ENCODE measurements at regions not wholly inside any gene's neighbourhood (a gene's known extent, or its start where the extent isn't known, plus 50 kb on each side); places are given as distances from the start of the nearest gene placed in this dataset.

DNA sequence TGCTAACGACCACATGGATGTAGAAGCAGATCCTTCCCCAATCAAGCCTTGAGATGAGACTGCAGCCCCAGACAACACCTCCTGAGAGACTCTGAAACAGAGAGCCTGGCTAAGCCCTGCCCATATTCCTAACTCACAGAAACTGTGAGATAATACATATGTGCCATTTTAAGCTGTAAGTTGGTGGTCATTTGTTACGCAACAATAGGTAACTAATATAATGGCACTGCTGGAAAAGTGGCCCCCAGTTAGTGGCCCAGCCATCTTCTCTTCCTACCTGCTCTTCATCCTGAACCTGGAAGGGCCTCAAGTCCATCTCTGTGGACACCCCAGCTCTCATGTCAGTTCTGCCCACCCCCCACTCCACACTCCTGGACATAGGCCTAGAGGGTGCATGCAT is 144.0 kb downstream of the TMEM17 start:
- Histone ChIP-seq H3K27me3 (replicated peaks; ENCODE audit: control insufficient read depth, insufficient read depth, low read length, poor library complexity, severe bottlenecking) (no peaks in the 10 kb centered on the region), H3K9me3 (ENCODE audit: control insufficient read depth, low read length) (no peaks in the 10 kb centered on the region), H3K36me3 (ENCODE audit: control insufficient read depth, insufficient read depth, low read length) (no peaks in the 10 kb centered on the region), H3K4me3 (ENCODE audit: insufficient read depth, low read depth, low read length, poor library complexity, severe bottlenecking) (no peak overlapping the region), H3K4me1 (ENCODE audit: control insufficient read depth, insufficient read depth, low read length, poor library complexity, severe bottlenecking) (no peaks in the 10 kb centered on the region), H3K27ac (ENCODE audit: insufficient read depth, low read length, poor library complexity, severe bottlenecking) (no peak overlapping the region)
- no peak for DNase-seq

DNA sequence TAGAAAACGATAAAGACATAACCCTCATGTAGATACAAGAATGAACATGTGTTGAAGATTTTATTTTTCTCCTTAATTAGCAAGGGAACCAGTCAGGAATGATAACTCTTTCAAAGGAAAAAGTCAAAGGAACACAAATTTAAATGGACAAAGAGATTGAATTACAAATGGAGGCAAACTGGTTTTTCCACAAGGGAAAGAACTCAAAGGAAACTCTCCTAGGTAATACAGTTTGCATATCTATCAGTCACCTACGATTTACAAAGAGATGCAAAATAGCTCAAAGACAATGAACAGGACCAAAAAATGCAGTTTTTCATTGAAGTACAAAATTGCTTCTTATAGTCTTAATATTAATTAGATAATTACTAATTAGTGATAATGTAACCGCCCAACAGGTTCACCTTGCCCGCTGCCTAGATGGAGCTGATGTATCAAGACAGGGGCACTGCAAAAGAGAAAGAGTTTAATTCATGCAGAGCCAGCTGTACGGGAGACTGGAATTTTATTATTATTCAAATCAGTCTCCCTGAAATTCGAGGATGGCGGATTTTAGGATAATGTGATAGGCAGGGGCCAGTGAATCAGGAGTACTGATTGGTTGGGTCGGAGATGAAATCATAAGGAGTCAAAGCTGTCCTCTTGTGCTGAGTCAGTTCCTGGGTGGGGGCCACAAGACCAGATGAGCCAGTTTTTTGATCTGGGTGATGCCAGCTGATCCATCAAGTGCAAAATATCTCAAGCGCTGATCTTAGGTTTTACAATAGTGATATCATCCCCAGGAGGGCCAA is 151.0 kb downstream of the TMEM17 start:
- no peak overlapping the region for H3K27ac ChIP-seq (ENCODE audit: insufficient read depth, low read length, poor library complexity, severe bottlenecking)

DNA sequence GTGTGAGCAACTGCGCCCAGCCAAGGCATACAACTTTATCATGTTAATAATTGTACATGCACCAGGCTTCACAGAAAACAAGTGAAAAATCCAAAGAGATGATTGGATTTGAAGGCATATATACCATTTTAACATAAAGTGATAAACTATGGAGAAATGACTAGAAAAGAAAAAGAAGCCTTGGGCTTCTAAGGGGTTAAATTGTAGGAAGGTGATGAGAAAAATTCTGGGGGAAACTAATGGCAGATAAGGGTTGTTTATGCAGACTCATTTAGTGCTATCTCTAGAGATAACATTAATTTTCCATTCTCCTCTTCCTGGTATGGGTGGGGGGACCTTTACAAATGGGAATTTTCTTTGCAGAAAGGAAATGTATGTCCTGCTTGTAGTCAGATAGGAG is 154.0 kb downstream of the TMEM17 start:
- Histone ChIP-seq H3K4me1 (ENCODE audit: control insufficient read depth, insufficient read depth, low read length, poor library complexity, severe bottlenecking) (no peaks in the 10 kb centered on the region), H3K27me3 (replicated peaks; ENCODE audit: control insufficient read depth, insufficient read depth, low read length, poor library complexity, severe bottlenecking) (no peaks in the 10 kb centered on the region), H3K4me3 (ENCODE audit: insufficient read depth, low read depth, low read length, poor library complexity, severe bottlenecking) (no peak overlapping the region), H3K27ac (ENCODE audit: insufficient read depth, low read length, poor library complexity, severe bottlenecking) (no peak overlapping the region), H3K36me3 (ENCODE audit: control insufficient read depth, insufficient read depth, low read length) (no peaks in the 10 kb centered on the region), H3K9me3 (ENCODE audit: control insufficient read depth, low read length) (no peaks in the 10 kb centered on the region)
- no peak for DNase-seq

More for the DNA sequence above, 151.0 kb downstream of the TMEM17 start:
- no peak for DNase-seq
- no peaks in the 10 kb centered on the region for H3K27me3 ChIP-seq (replicated peaks; ENCODE audit: control insufficient read depth, insufficient read depth, low read length, poor library complexity, severe bottlenecking)
- H3K4me1 ChIP-seq (ENCODE audit: control insufficient read depth, insufficient read depth, low read length, poor library complexity, severe bottlenecking), result no peaks in the 10 kb centered on the region
- no peak overlapping the region for H3K4me3 ChIP-seq (ENCODE audit: insufficient read depth, low read depth, low read length, poor library complexity, severe bottlenecking)
- no peaks in the 10 kb centered on the region for H3K9me3 ChIP-seq (ENCODE audit: control insufficient read depth, low read length)
- H3K36me3 ChIP-seq (ENCODE audit: control insufficient read depth, insufficient read depth, low read length), result no peaks in the 10 kb centered on the region

DNA sequence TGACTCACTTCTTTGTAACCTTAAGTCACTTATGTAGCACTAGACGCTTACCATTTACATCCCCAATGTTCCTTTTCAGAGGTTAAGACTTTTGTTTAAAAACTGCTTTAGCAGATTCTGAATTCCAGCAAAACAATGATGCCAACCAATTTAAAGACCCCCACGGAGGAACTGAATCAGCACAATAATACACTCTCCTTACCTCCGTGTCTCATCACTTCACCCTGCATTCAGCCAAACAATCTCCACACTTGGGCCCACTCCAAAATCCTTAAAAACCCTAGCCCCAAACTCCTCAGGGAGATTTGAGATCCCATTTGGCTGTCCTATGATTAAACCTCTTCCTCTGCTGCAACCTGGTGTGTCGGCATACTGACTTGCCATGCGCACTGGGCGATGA is 153.9 kb downstream of the B3GNT2 start:
- no peak overlapping the region for H3K27ac ChIP-seq (ENCODE audit: insufficient read depth, low read length, poor library complexity, severe bottlenecking)
- H3K4me1 ChIP-seq (ENCODE audit: control insufficient read depth, insufficient read depth, low read length, poor library complexity, severe bottlenecking), result no peaks in the 10 kb centered on the region
- no peaks in the 10 kb centered on the region for H3K36me3 ChIP-seq (ENCODE audit: control insufficient read depth, insufficient read depth, low read length)
- DNase-seq, result no peak
- H3K27me3 ChIP-seq (replicated peaks; ENCODE audit: control insufficient read depth, insufficient read depth, low read length, poor library complexity, severe bottlenecking), result no peaks in the 10 kb centered on the region
- no peak overlapping the region for H3K4me3 ChIP-seq (ENCODE audit: insufficient read depth, low read depth, low read length, poor library complexity, severe bottlenecking)
- H3K9me3 ChIP-seq (ENCODE audit: control insufficient read depth, low read length), result no peaks in the 10 kb centered on the region

DNA sequence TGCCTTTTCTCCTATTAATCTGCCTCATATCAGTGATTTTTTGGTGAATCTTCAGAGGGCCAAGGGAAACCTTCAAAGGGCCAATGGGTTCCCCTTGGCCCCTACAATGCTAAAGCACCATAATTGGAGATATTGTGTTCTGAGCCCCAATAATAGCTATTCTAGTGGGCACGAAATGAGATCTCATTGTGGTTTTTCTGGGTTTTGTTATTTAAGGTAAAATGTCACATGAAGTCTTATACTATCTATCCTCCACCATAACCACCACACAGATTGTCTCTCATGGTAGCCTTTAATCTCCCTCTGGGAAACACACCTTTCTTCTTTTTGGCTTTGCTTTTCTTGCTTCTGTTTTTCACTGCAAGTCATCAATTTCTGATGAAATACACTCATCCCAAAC is 152.8 kb downstream of the B3GNT2 start:
- H3K27ac ChIP-seq (ENCODE audit: insufficient read depth, low read length, poor library complexity, severe bottlenecking), result no peak overlapping the region
- H3K4me1 ChIP-seq (ENCODE audit: control insufficient read depth, insufficient read depth, low read length, poor library complexity, severe bottlenecking), result no peaks in the 10 kb centered on the region
- H3K9me3 ChIP-seq (ENCODE audit: control insufficient read depth, low read length), result no peaks in the 10 kb centered on the region
- DNase-seq, result no peak
- no peaks in the 10 kb centered on the region for H3K27me3 ChIP-seq (replicated peaks; ENCODE audit: control insufficient read depth, insufficient read depth, low read length, poor library complexity, severe bottlenecking)
- H3K36me3 ChIP-seq (ENCODE audit: control insufficient read depth, insufficient read depth, low read length), result no peaks in the 10 kb centered on the region
- H3K4me3 ChIP-seq (ENCODE audit: insufficient read depth, low read depth, low read length, poor library complexity, severe bottlenecking), result no peak overlapping the region

DNA sequence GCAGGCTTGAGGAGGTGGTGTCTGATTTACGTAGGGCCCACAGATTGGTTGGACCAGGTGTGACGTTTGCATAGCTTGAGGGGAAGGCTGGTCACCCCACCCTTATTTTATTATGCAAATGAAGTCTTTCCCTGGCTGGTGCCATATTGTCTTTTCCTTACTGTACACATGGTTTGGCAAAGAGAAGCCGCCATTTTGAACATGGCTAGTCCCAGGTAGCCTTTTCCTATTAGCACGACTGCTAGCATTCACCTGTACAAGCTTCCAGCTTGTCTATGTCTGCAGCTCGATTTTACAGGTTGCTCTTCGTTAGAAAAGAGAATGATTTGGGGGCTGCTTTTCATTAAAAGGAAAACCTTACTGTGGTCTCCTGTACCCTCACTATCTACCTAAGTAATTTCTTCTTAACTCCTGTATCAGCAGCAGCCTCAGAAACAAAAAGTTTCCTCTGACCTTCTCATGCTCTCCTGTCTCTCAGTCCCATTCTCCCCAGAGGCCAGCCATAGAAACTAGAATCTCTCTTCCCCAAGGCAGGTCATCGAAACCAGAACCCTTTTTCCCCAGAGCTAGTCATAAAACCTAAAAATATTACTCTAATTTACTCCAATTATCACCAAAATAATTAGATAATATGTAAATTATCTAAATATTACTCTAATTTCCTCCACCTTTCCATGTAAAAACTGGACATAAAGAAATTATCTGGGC is 151.8 kb downstream of the B3GNT2 start:
- no peaks in the 10 kb centered on the region for H3K4me1 ChIP-seq (ENCODE audit: control insufficient read depth, insufficient read depth, low read length, poor library complexity, severe bottlenecking)
- no peaks in the 10 kb centered on the region for H3K9me3 ChIP-seq (ENCODE audit: control insufficient read depth, low read length)
- no peak overlapping the region for H3K4me3 ChIP-seq (ENCODE audit: insufficient read depth, low read depth, low read length, poor library complexity, severe bottlenecking)
- H3K27me3 ChIP-seq (replicated peaks; ENCODE audit: control insufficient read depth, insufficient read depth, low read length, poor library complexity, severe bottlenecking), result no peaks in the 10 kb centered on the region
- DNase-seq, result no peak
- no peaks in the 10 kb centered on the region for H3K36me3 ChIP-seq (ENCODE audit: control insufficient read depth, insufficient read depth, low read length)
- no peak overlapping the region for H3K27ac ChIP-seq (ENCODE audit: insufficient read depth, low read length, poor library complexity, severe bottlenecking)

DNA sequence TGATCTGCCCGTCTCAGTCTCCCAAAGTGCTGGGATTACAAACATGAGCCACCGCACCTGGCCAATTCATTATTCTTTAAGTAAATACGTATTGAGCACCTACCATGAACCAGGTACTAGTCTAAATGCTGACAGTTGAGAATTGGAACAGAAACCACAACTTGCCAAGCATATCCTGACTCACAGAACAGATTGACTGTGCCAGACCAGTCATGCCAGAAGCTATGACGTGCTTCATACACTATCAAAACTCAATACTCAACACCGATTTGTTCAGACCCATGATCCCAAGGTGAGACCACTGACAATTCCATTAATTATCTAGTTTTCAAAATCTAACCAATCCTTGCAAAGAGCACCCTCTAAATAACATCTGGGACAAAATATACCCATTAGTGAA is 148.6 kb downstream of the B3GNT2 start:
- Histone ChIP-seq H3K36me3 (ENCODE audit: control insufficient read depth, insufficient read depth, low read length) (no peaks in the 10 kb centered on the region), H3K4me1 (ENCODE audit: control insufficient read depth, insufficient read depth, low read length, poor library complexity, severe bottlenecking) (no peaks in the 10 kb centered on the region), H3K27me3 (replicated peaks; ENCODE audit: control insufficient read depth, insufficient read depth, low read length, poor library complexity, severe bottlenecking) (no peaks in the 10 kb centered on the region), H3K9me3 (ENCODE audit: control insufficient read depth, low read length) (no peaks in the 10 kb centered on the region), H3K4me3 (ENCODE audit: insufficient read depth, low read depth, low read length, poor library complexity, severe bottlenecking) (no peak overlapping the region), H3K27ac (ENCODE audit: insufficient read depth, low read length, poor library complexity, severe bottlenecking) (no peak overlapping the region)
- no peak for DNase-seq

DNA sequence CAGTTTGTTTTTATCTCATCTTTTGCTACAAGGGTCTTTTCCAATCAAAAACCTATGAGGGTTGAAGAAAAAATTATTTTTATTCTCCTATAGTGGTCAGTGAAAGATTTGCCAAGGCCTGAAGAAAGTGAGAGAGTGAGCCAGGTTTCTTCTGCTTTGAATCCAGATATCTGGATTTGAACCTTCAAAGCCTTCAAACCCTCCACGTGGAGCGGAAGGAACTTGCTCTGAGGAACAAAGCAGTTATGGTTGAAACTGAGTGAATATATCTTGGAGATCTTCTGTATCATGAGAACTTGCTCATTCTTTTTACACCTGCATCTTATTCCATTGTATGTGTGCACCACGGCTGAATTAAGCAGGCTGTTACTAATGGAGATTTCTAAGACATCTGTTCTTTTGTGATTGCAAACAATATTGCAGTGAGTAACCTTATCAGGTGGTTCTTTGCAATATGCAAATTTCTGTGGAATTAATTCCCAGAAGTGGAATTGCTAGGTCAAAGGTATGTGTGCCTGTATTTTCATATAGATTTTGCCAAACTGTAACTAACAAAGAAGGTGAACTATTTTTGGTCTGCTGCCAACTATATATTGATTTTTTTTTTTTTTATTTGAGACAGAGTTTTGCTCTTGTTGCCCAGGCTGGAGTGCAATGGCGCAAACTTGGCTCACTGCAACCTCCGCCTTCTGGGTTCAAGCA is 147.9 kb downstream of the B3GNT2 start:
- no peaks in the 10 kb centered on the region for H3K9me3 ChIP-seq (ENCODE audit: control insufficient read depth, low read length)
- no peak overlapping the region for H3K27ac ChIP-seq (ENCODE audit: insufficient read depth, low read length, poor library complexity, severe bottlenecking)
- no peak for DNase-seq

DNA sequence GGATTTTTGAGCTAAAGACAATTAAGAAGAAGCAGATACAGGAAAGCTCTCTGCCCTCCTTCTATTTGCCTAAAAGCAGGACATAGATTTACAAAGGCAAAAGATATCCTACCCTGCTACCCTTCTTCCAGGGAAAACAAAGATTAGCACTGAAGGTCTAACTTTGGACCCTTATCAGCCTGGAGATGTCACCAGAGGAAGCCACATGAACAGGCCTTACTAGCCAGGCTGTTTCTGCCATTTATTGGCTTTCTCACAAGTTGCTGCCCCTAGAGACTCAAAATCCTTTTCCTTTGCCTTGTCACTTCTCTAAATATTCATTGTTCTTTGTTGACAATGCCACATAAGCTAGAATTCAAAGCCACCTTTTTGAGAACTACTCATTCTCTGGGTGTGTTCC is 147.3 kb downstream of the B3GNT2 start:
- Histone ChIP-seq H3K9me3 (ENCODE audit: control insufficient read depth, low read length) (no peaks in the 10 kb centered on the region), H3K36me3 (ENCODE audit: control insufficient read depth, insufficient read depth, low read length) (no peaks in the 10 kb centered on the region), H3K4me3 (ENCODE audit: insufficient read depth, low read depth, low read length, poor library complexity, severe bottlenecking) (no peak overlapping the region), H3K4me1 (ENCODE audit: control insufficient read depth, insufficient read depth, low read length, poor library complexity, severe bottlenecking) (no peaks in the 10 kb centered on the region), H3K27ac (ENCODE audit: insufficient read depth, low read length, poor library complexity, severe bottlenecking) (no peak overlapping the region), H3K27me3 (replicated peaks; ENCODE audit: control insufficient read depth, insufficient read depth, low read length, poor library complexity, severe bottlenecking) (no peaks in the 10 kb centered on the region)
- no peak for DNase-seq

More for the DNA sequence above, 147.9 kb downstream of the B3GNT2 start:
- no peak overlapping the region for H3K4me3 ChIP-seq (ENCODE audit: insufficient read depth, low read depth, low read length, poor library complexity, severe bottlenecking)
- no peaks in the 10 kb centered on the region for H3K4me1 ChIP-seq (ENCODE audit: control insufficient read depth, insufficient read depth, low read length, poor library complexity, severe bottlenecking)
- no peaks in the 10 kb centered on the region for H3K27me3 ChIP-seq (replicated peaks; ENCODE audit: control insufficient read depth, insufficient read depth, low read length, poor library complexity, severe bottlenecking)
- H3K36me3 ChIP-seq (ENCODE audit: control insufficient read depth, insufficient read depth, low read length), result no peaks in the 10 kb centered on the region

DNA sequence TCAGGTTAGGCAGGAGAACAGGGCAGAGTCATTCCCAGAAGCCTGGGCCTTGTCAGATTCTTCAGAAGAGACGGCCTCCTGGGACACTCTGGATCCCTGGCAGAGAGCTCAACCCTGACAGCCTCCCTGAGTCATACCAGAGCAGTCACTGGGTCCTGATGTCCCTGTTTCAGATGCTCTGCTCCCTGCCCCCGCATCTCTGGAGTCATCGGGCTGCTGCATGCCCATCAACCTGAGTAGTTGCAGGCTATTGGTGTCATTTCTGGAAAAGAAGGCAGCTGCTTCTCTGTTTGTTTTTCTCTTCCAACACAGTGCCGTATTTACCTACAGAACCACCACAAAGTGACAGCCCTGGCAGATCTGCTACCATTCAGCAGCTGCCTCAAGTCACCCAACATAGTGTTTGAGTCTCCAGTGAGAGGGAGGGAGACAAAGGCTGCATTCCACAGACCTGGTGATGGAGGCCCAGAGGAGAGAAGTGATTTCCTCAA is 145.1 kb downstream of the B3GNT2 start:
- H3K27ac ChIP-seq (ENCODE audit: insufficient read depth, low read length, poor library complexity, severe bottlenecking), result no peak overlapping the region
- H3K9me3 ChIP-seq (ENCODE audit: control insufficient read depth, low read length), result no peaks in the 10 kb centered on the region
- no peak overlapping the region for H3K4me3 ChIP-seq (ENCODE audit: insufficient read depth, low read depth, low read length, poor library complexity, severe bottlenecking)
- H3K4me1 ChIP-seq (ENCODE audit: control insufficient read depth, insufficient read depth, low read length, poor library complexity, severe bottlenecking), result no peaks in the 10 kb centered on the region
- H3K36me3 ChIP-seq (ENCODE audit: control insufficient read depth, insufficient read depth, low read length), result no peaks in the 10 kb centered on the region
- H3K27me3 ChIP-seq (replicated peaks; ENCODE audit: control insufficient read depth, insufficient read depth, low read length, poor library complexity, severe bottlenecking), result no peaks in the 10 kb centered on the region
- no peak for DNase-seq
